ENCODE measurements at regions not wholly inside any gene's neighbourhood (a gene's known extent, or its start where the extent isn't known, plus 50 kb on each side); places are given as distances from the start of the nearest gene placed in this dataset.
"Not testable (repeated sequence)": the region's sequence is repeated elsewhere in the genome, so short reads cannot be mapped to it uniquely, and the experiment has no call there.

GRCh38 chr10:46802010-46802409, 109.2 kb upstream of the PTPN20 start:
- not testable (repeated sequence) for DNase-seq (ENCODE audit: low spot score)

GRCh38 chr10:46803082-46803481, 108.1 kb upstream of the PTPN20 start:
- DNase-seq (ENCODE audit: low spot score) = not testable (repeated sequence)

- not testable (repeated sequence) for DNase-seq (ENCODE audit: low spot score)
Observed at GRCh38 chr10:46810222-46810621, 101.0 kb upstream of the PTPN20 start.

GRCh38 chr10:46816126-46816525, 95.1 kb upstream of the PTPN20 start:
- not testable (repeated sequence) for DNase-seq (ENCODE audit: low spot score)

GRCh38 chr10:46840393-46841050, 70.7 kb upstream of the PTPN20 start:
- DNase-seq (ENCODE audit: low spot score) = not testable (repeated sequence)

GRCh38 chr10:46841051-46841593, 70.1 kb upstream of the PTPN20 start:
- not testable (repeated sequence) for DNase-seq (ENCODE audit: low spot score)

GRCh38 chr10:46845194-46845593, 66.0 kb upstream of the PTPN20 start:
- DNase-seq (ENCODE audit: low spot score) = not testable (repeated sequence)

- DNase-seq (ENCODE audit: low spot score) = not testable (repeated sequence)
Observed at GRCh38 chr10:46845640-46846039, 65.6 kb upstream of the PTPN20 start.

GRCh38 chr10:46860753-46861152, 50.5 kb upstream of the PTPN20 start:
- DNase-seq (ENCODE audit: low spot score) = not testable (repeated sequence)

Data from mucosa of gallbladder (tissue), 1 donor.